ENCODE measurements at regions not wholly inside any gene's neighbourhood (a gene's known extent, or its start where the extent isn't known, plus 50 kb on each side); places are given as distances from the start of the nearest gene placed in this dataset.
"Not testable (repeated sequence)": the region's sequence is repeated elsewhere in the genome, so short reads cannot be mapped to it uniquely, and the experiment has no call there.

DNA sequence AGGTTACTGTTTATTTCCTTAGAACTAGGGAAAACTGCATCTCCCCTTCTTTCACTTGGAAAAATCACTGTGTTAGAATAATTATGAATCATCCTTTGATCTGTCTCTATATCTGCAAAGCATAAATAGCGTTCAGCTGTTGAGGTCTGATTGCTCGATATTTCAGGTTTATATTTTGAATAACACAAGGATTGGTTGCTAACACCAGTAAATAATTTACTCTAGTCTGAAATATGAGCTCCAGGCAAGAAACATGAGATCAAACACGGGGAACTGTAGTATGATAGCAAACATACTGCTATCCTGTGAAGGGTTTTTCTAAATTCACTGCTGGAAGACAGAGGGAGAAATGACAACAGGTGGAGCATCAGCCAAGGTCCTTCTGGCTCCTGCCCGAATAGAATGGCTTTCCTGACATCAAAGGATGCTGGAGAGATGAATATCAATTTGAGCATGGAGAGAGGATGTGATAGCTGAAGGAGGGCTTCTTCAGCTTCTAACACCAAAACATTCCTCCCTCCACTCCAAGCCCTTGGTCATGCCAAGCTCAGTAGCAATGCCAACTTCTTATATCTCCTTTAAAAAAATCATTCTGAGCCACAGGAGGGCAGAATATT, 450.3 kb downstream of the SHISA9 start:
- no peaks in the 10 kb centered on the region for H3K36me3 ChIP-seq
- no peaks in the 10 kb centered on the region for H3K4me1 ChIP-seq
- H3K4me3 ChIP-seq = no peak overlapping the region
- TF ChIP-seq POLR2A (IDR thresholded peaks at IDR 0.05) (no peak), POLR2AphosphoS5 (IDR thresholded peaks at IDR 0.05) (no peak), EP300 (IDR thresholded peaks at IDR 0.05) (no peak)
- TF ChIP-seq, protein P1, sequence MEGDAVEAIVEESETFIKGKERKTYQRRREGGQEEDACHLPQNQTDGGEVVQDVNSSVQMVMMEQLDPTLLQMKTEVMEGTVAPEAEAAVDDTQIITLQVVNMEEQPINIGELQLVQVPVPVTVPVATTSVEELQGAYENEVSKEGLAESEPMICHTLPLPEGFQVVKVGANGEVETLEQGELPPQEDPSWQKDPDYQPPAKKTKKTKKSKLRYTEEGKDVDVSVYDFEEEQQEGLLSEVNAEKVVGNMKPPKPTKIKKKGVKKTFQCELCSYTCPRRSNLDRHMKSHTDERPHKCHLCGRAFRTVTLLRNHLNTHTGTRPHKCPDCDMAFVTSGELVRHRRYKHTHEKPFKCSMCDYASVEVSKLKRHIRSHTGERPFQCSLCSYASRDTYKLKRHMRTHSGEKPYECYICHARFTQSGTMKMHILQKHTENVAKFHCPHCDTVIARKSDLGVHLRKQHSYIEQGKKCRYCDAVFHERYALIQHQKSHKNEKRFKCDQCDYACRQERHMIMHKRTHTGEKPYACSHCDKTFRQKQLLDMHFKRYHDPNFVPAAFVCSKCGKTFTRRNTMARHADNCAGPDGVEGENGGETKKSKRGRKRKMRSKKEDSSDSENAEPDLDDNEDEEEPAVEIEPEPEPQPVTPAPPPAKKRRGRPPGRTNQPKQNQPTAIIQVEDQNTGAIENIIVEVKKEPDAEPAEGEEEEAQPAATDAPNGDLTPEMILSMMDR (IDR thresholded peaks at IDR 0.05) = no peak
- H3K27ac ChIP-seq = no peak overlapping the region
- H3K9me3 ChIP-seq = no peaks in the 10 kb centered on the region
- 41 to 50% (median 47%) methylated on average over 4 of the region's 4 CpGs for WGBS, 5 donors
- no peak for DNase-seq
- H3K27me3 ChIP-seq = no peaks in the 10 kb centered on the region
- intact Hi-C loops (cut with DNase I; ENCODE audit: low total_unique reads) = no loop called here

DNA sequence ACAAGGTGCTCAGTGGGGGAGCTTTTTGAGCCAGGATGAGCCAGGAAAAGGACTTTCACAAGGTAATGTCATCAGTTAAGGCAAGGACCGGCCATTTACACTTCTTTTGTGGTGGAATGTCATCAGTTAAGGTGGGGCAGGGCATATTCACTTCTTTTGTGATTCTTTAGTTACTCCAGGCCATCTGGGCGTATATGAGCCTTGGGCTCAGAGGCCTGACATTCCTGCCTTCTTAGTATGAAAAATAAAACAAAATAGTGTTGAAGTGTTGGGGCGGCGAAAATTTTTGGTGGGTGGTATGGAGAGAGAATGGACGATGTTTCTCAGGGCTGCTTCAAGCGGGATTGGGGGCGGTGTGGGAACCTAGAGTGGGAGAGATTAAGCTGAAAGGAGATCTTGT, 451.4 kb downstream of the SHISA9 start:
- H3K9me3 ChIP-seq; H3K4me1 ChIP-seq; H3K4me3 ChIP-seq; DNase-seq; H3K27ac ChIP-seq; H3K36me3 ChIP-seq; H3K27me3 ChIP-seq; intact Hi-C loops (cut with DNase I; ENCODE audit: low total_unique reads): not testable (repeated sequence)
- 60 to 74% (median 61%) methylated on average over 6 to 7 of the region's 7 CpGs for WGBS, 5 donors

- H3K36me3 ChIP-seq; H3K4me1 ChIP-seq; H3K4me3 ChIP-seq; intact Hi-C loops (cut with DNase I; ENCODE audit: low total_unique reads); H3K27me3 ChIP-seq; DNase-seq; H3K27ac ChIP-seq: not testable (repeated sequence)
- WGBS, 5 donors = 71 to 84% (median 74%) methylated on average over 4 of the region's 4 CpGs
- peaks cover 0 to 22% (median 19%) of the 10 kb centered on the region in 4 donors for H3K9me3 ChIP-seq
These were observed 456.4 kb downstream of the SHISA9 start for GRCh38 chr16:13357842-13358241.

GRCh38 chr16:13359835-13360234, 458.4 kb downstream of the SHISA9 start:
- WGBS, 5 donors = 77 to 92% (median 86%) methylated on average over 3 of the region's 3 CpGs
- Histone ChIP-seq H3K4me1 (no peaks in the 10 kb centered on the region), H3K9me3 (peaks cover 0 to 22% (median 19%) of the 10 kb centered on the region in 4 donors), H3K4me3 (no peak overlapping the region), H3K27ac (no peak overlapping the region), H3K27me3 (no peaks in the 10 kb centered on the region), H3K36me3 (no peaks in the 10 kb centered on the region)
- intact Hi-C loops (cut with DNase I; ENCODE audit: low total_unique reads) = no loop called here
- TF ChIP-seq EP300 (IDR thresholded peaks at IDR 0.05) = no peak
- TF ChIP-seq POLR2A (IDR thresholded peaks at IDR 0.05) = no peak
- no peak for TF ChIP-seq POLR2AphosphoS5 (IDR thresholded peaks at IDR 0.05)
- TF ChIP-seq, protein P1 (IDR thresholded peaks at IDR 0.05) = no peak
- DNase-seq = no peak

- intact Hi-C loops (cut with DNase I; ENCODE audit: low total_unique reads) = no loop called here
- Histone ChIP-seq H3K4me3 (no peak overlapping the region), H3K27me3 (no peaks in the 10 kb centered on the region), H3K27ac (no peak overlapping the region), H3K9me3 (peaks cover 0 to 18% (median 9%) of the 10 kb centered on the region in 4 donors), H3K36me3 (no peaks in the 10 kb centered on the region), H3K4me1 (no peaks in the 10 kb centered on the region)
- 84 to 97% (median 89%) methylated on average over 3 of the region's 3 CpGs for WGBS, 5 donors
- DNase-seq = no peak
- no peak for TF ChIP-seq EP300 (IDR thresholded peaks at IDR 0.05)
- TF ChIP-seq POLR2AphosphoS5 (IDR thresholded peaks at IDR 0.05) = no peak
- TF ChIP-seq, protein P1 (IDR thresholded peaks at IDR 0.05) = no peak
- TF ChIP-seq POLR2A (IDR thresholded peaks at IDR 0.05) = no peak
These were observed 471.0 kb downstream of the SHISA9 start for GRCh38 chr16:13372421-13372820.

Measured in stomach (tissue), 8 donors.